MCF 10A (cell line): ENCODE measurements at regions not wholly inside any gene's neighbourhood (a gene's known extent, or its start where the extent isn't known, plus 50 kb on each side); places are given as distances from the start of the nearest gene placed in this dataset.

Experiments used
- BruUV-seq: library from RNA; stranded (reverse); fragments of 400-500 nt; replicated peaks from 2 replicates; lab custom pipeline; 2021; lab: Mats Ljungman, UMichigan
- CTCF ChIA-PET: fragments of 300-600 bp; sonication (Branson Sonifier 250); formaldehyde crosslinking; extraction: SDS; loops from one replicate; lab custom pipeline; 2021; ENCODE audit warnings: antibody characterized with exemption, inconsistent platforms; lab: Yijun Ruan, JAX
- POLR2A ChIA-PET: fragments of 300-600, 350-650 bp; sonication (Branson Sonifier 250); formaldehyde crosslinking; extraction: SDS; loops from one replicate; lab custom pipeline; 2020; ENCODE audit warnings: antibody characterized with exemption, inconsistent platforms; lab: Yijun Ruan, JAX
- DNase-seq: peaks from one replicate; pipeline ENCODE4 v3.0.0-alpha.2; 2018; ENCODE audit not compliant: unreplicated experiment
- H3K27ac Mint-ChIP-seq: one replicate; pipeline ENCODE4 v1.8.0; 2022; ENCODE audit warnings: mild to moderate bottlenecking, low read depth, mixed read lengths; ENCODE audit not compliant: unreplicated experiment
- H3K27me3 Mint-ChIP-seq: one replicate; pipeline ENCODE4 v1.8.0; 2022; ENCODE audit warnings: mixed read lengths; ENCODE audit not compliant: insufficient read depth, unreplicated experiment
- H3K36me3 Mint-ChIP-seq: one replicate; pipeline ENCODE4 v1.8.0; 2022; ENCODE audit warnings: mild to moderate bottlenecking, moderate library complexity, mixed read lengths; ENCODE audit not compliant: insufficient read depth, unreplicated experiment
- H3K4me1 Mint-ChIP-seq: one replicate; pipeline ENCODE4 v1.8.0; 2022; ENCODE audit warnings: mixed read lengths; ENCODE audit not compliant: insufficient read depth, unreplicated experiment
- H3K4me3 Mint-ChIP-seq: one replicate; pipeline ENCODE4 v1.8.0; 2022; ENCODE audit warnings: mild to moderate bottlenecking, moderate library complexity, mixed read lengths; ENCODE audit not compliant: unreplicated experiment
- H3K9me3 Mint-ChIP-seq: one replicate; pipeline ENCODE4 v1.8.0; 2022; ENCODE audit warnings: mixed read lengths; ENCODE audit not compliant: unreplicated experiment
- CTCF ChIP-seq: fragments of 200-600 bp; IDR thresholded peaks from one replicate; pipeline ENCODE4 v1.8.0; 2022; ENCODE audit warnings: antibody characterized with exemption, mild to moderate bottlenecking; ENCODE audit not compliant: unreplicated experiment
- intact Hi-C: fragments of 100-400 bp; cut with micrococcal nuclease; formaldehyde crosslinking; loops from 2 replicates; pipeline ENCODE4 v1.14.1; 2022

- CTCF ChIA-PET: no interaction called here
- TF ChIP-seq CTCF: no peak
- Mint-ChIP-seq H3K27me3 (no peaks in the 10 kb centered on the region), H3K9me3 (peaks cover 10% of the 10 kb centered on the region), H3K4me3 (no peak overlapping the region), H3K36me3 (no peaks in the 10 kb centered on the region), H3K27ac (no peak overlapping the region), H3K4me1 (peaks cover 9% of the 10 kb centered on the region)
- POLR2A ChIA-PET: no interaction called here
- no TSS peak for BruUV-seq
- intact Hi-C loops: no loop called here
- DNase-seq: no peak
Observed at GRCh38 chr11:27908621-27909020, 199.3 kb downstream of the KIF18A start.

- ChIA-PET CTCF (no interaction called here), POLR2A (no interaction called here)
- Mint-ChIP-seq H3K27me3 (no peaks in the 10 kb centered on the region), H3K4me1 (peaks cover 15% of the 10 kb centered on the region), H3K9me3 (peaks cover 10% of the 10 kb centered on the region), H3K36me3 (no peaks in the 10 kb centered on the region), H3K27ac (no peak overlapping the region), H3K4me3 (no peak overlapping the region)
- DNase-seq: no peak
- intact Hi-C loops: no loop called here
- no TSS peak for BruUV-seq
- TF ChIP-seq CTCF: no peak
Observed at GRCh38 chr11:27907530-27907929, 200.4 kb downstream of the KIF18A start.

- CTCF ChIA-PET: no interaction called here
- no TSS peak for BruUV-seq
- no peak for DNase-seq
Observed at GRCh38 chr11:27907091-27907490, 200.9 kb downstream of the KIF18A start.

GRCh38 chr11:27904358-27905055 lies 203.4 kb downstream of the KIF18A start:
- Mint-ChIP-seq H3K9me3 (peaks cover 10% of the 10 kb centered on the region), H3K4me3 (no peak overlapping the region)
- DNase-seq: peak; percentile 30

More at GRCh38 chr11:27907091-27907490, 200.9 kb downstream of the KIF18A start:
- no peak overlapping the region for H3K27ac Mint-ChIP-seq
- H3K4me3 Mint-ChIP-seq: no peak overlapping the region
- no peak for TF ChIP-seq CTCF
- intact Hi-C loops: no loop called here
- H3K27me3 Mint-ChIP-seq: no peaks in the 10 kb centered on the region
- peaks cover 17% of the 10 kb centered on the region for H3K4me1 Mint-ChIP-seq
- POLR2A ChIA-PET: no interaction called here
- no peaks in the 10 kb centered on the region for H3K36me3 Mint-ChIP-seq
- peaks cover 10% of the 10 kb centered on the region for H3K9me3 Mint-ChIP-seq

More at GRCh38 chr11:27904358-27905055, 203.4 kb downstream of the KIF18A start:
- ChIA-PET POLR2A (no interaction called here), CTCF (interaction anchor here (0.7 kb wide), 1 partner anchor 187 kb away, joined by 3 read pairs; no protein-coding TSS in a partner anchor)
- H3K27ac Mint-ChIP-seq: no peak overlapping the region
- H3K36me3 Mint-ChIP-seq: no peaks in the 10 kb centered on the region
- no peaks in the 10 kb centered on the region for H3K27me3 Mint-ChIP-seq
- no peak for TF ChIP-seq CTCF
- intact Hi-C loops: no loop called here
- H3K4me1 Mint-ChIP-seq: peaks cover 10% of the 10 kb centered on the region
- BruUV-seq: no TSS peak
